ENCODE measurements at regions not wholly inside any gene's neighbourhood (a gene's known extent, or its start where the extent isn't known, plus 50 kb on each side); places are given as distances from the start of the nearest gene placed in this dataset.

- ATAC-seq (ENCODE audit: low read depth) (no peak), DNase-seq (no peak)
- H3K4me1 Mint-ChIP-seq: peaks cover 10% of the 10 kb centered on the region
- no peaks in the 10 kb centered on the region for H3K36me3 Mint-ChIP-seq
- peaks cover 6% of the 10 kb centered on the region for H3K9me3 Mint-ChIP-seq
- H3K4me3 Mint-ChIP-seq: no peak overlapping the region
- peaks cover 8% of the 10 kb centered on the region for H3K27me3 Mint-ChIP-seq
- H3K27ac Mint-ChIP-seq: no peak overlapping the region
- POLR2A ChIA-PET: no interaction called here
Observed at GRCh38 chr2:172181840-172182239, 79.1 kb upstream of the DLX2 start.

- H3K36me3 Mint-ChIP-seq: no peaks in the 10 kb centered on the region
- POLR2A ChIA-PET: no interaction called here
- ATAC-seq (ENCODE audit: low read depth) (no peak), DNase-seq (no peak)
- H3K9me3 Mint-ChIP-seq: peaks cover 6% of the 10 kb centered on the region
- no peak overlapping the region for H3K27ac Mint-ChIP-seq
- peaks cover 10% of the 10 kb centered on the region for H3K4me1 Mint-ChIP-seq
- H3K27me3 Mint-ChIP-seq: peaks cover 4% of the 10 kb centered on the region
- no peak overlapping the region for H3K4me3 Mint-ChIP-seq
Observed at GRCh38 chr2:172182624-172183023, 79.9 kb upstream of the DLX2 start.

GRCh38 chr2:172193331-172194089 is 90.8 kb upstream of the DLX2 start:
- ATAC-seq (ENCODE audit: low read depth) (no peak), DNase-seq (no peak)
- Mint-ChIP-seq H3K36me3 (peaks cover 13% of the 10 kb centered on the region), H3K9me3 (peaks cover 22% of the 10 kb centered on the region), H3K27me3 (peaks cover 8% of the 10 kb centered on the region), H3K4me1 (peaks cover 6% of the 10 kb centered on the region), H3K27ac (no peak overlapping the region), H3K4me3 (no peak overlapping the region)
- POLR2A ChIA-PET: no interaction called here

- H3K27me3 Mint-ChIP-seq: peaks cover 9% of the 10 kb centered on the region
- peaks cover 13% of the 10 kb centered on the region for H3K36me3 Mint-ChIP-seq
- H3K4me1 Mint-ChIP-seq: peaks cover 6% of the 10 kb centered on the region
- no peak for ATAC-seq (ENCODE audit: low read depth)
- DNase-seq: no peak
- no peak overlapping the region for H3K4me3 Mint-ChIP-seq
- H3K27ac Mint-ChIP-seq: no peak overlapping the region
- H3K9me3 Mint-ChIP-seq: peaks cover 25% of the 10 kb centered on the region
- POLR2A ChIA-PET: no interaction called here
Observed at GRCh38 chr2:172195836-172196376, 93.2 kb upstream of the DLX2 start.

- Mint-ChIP-seq H3K27ac (no peak overlapping the region), H3K9me3 (peaks cover 25% of the 10 kb centered on the region), H3K4me3 (no peak overlapping the region), H3K4me1 (peaks cover 6% of the 10 kb centered on the region), H3K36me3 (peaks cover 13% of the 10 kb centered on the region), H3K27me3 (peaks cover 9% of the 10 kb centered on the region)
- no peak for DNase-seq
- POLR2A ChIA-PET: no interaction called here
- ATAC-seq (ENCODE audit: low read depth): no peak
Observed at GRCh38 chr2:172196768-172197431, 94.2 kb upstream of the DLX2 start.

- POLR2A ChIA-PET: no interaction called here
- Mint-ChIP-seq H3K4me1 (peaks cover 6% of the 10 kb centered on the region), H3K27me3 (peaks cover 9% of the 10 kb centered on the region), H3K9me3 (peaks cover 23% of the 10 kb centered on the region), H3K36me3 (peaks cover 10% of the 10 kb centered on the region), H3K27ac (no peak overlapping the region), H3K4me3 (no peak overlapping the region)
- DNase-seq: no peak
- no peak for ATAC-seq (ENCODE audit: low read depth)
Observed at GRCh38 chr2:172198361-172198760, 95.7 kb upstream of the DLX2 start.

- ATAC-seq (ENCODE audit: low read depth): no peak
- peaks cover 9% of the 10 kb centered on the region for H3K27me3 Mint-ChIP-seq
- H3K9me3 Mint-ChIP-seq: peaks cover 20% of the 10 kb centered on the region
- no peak overlapping the region for H3K27ac Mint-ChIP-seq
- peaks cover 8% of the 10 kb centered on the region for H3K36me3 Mint-ChIP-seq
- peaks cover 6% of the 10 kb centered on the region for H3K4me1 Mint-ChIP-seq
- POLR2A ChIA-PET: no interaction called here
- no peak overlapping the region for H3K4me3 Mint-ChIP-seq
- no peak for DNase-seq
Observed at GRCh38 chr2:172198908-172199307, 96.2 kb upstream of the DLX2 start.

- no peak overlapping the region for H3K27ac Mint-ChIP-seq
- POLR2A ChIA-PET: no interaction called here
- DNase-seq: no peak
- peaks cover 7% of the 10 kb centered on the region for H3K36me3 Mint-ChIP-seq
- peaks cover 6% of the 10 kb centered on the region for H3K4me1 Mint-ChIP-seq
- H3K4me3 Mint-ChIP-seq: no peak overlapping the region
- no peak for ATAC-seq (ENCODE audit: low read depth)
- peaks cover 8% of the 10 kb centered on the region for H3K27me3 Mint-ChIP-seq
- peaks cover 12% of the 10 kb centered on the region for H3K9me3 Mint-ChIP-seq
Observed at GRCh38 chr2:172200495-172201085, 97.9 kb upstream of the DLX2 start.

GRCh38 chr2:172204309-172204708 is 101.6 kb upstream of the DLX2 start:
- DNase-seq (no peak), ATAC-seq (ENCODE audit: low read depth) (no peak)
- POLR2A ChIA-PET: interaction anchor here (0.7 kb wide), 1 partner anchor 102 kb away, joined by 4 read pairs; no protein-coding TSS in a partner anchor
- H3K4me3 Mint-ChIP-seq: no peak overlapping the region
- H3K27ac Mint-ChIP-seq: no peak overlapping the region
- peaks cover 4% of the 10 kb centered on the region for H3K27me3 Mint-ChIP-seq
- H3K36me3 Mint-ChIP-seq: no peaks in the 10 kb centered on the region
- no peaks in the 10 kb centered on the region for H3K4me1 Mint-ChIP-seq
- peaks cover 3% of the 10 kb centered on the region for H3K9me3 Mint-ChIP-seq

- Mint-ChIP-seq H3K27ac (no peak overlapping the region), H3K36me3 (no peaks in the 10 kb centered on the region), H3K9me3 (peaks cover 3% of the 10 kb centered on the region), H3K4me3 (no peak overlapping the region), H3K4me1 (no peaks in the 10 kb centered on the region), H3K27me3 (peaks cover 4% of the 10 kb centered on the region)
- POLR2A ChIA-PET: no interaction called here
- ATAC-seq (ENCODE audit: low read depth): no peak
- DNase-seq: no peak
Observed at GRCh38 chr2:172204762-172205161, 102.1 kb upstream of the DLX2 start.

GRCh38 chr2:172205292-172205691 is 102.6 kb upstream of the DLX2 start:
- POLR2A ChIA-PET: no interaction called here
- no peaks in the 10 kb centered on the region for H3K9me3 Mint-ChIP-seq
- no peak overlapping the region for H3K4me3 Mint-ChIP-seq
- DNase-seq: no peak
- H3K4me1 Mint-ChIP-seq: no peaks in the 10 kb centered on the region
- no peak overlapping the region for H3K27ac Mint-ChIP-seq
- ATAC-seq (ENCODE audit: low read depth): no peak
- H3K36me3 Mint-ChIP-seq: no peaks in the 10 kb centered on the region
- H3K27me3 Mint-ChIP-seq: peaks cover 5% of the 10 kb centered on the region

GRCh38 chr2:172207911-172208310 is 105.2 kb upstream of the DLX2 start:
- H3K36me3 Mint-ChIP-seq: no peaks in the 10 kb centered on the region
- no peaks in the 10 kb centered on the region for H3K9me3 Mint-ChIP-seq
- POLR2A ChIA-PET: interaction anchor here (0.5 kb wide), 1 partner anchor 41 kb away, joined by 3 read pairs; no protein-coding TSS in a partner anchor
- H3K27ac Mint-ChIP-seq: no peak overlapping the region
- ATAC-seq (ENCODE audit: low read depth) (no peak), DNase-seq (no peak)
- peaks cover 7% of the 10 kb centered on the region for H3K4me1 Mint-ChIP-seq
- H3K4me3 Mint-ChIP-seq: no peak overlapping the region
- peaks cover 4% of the 10 kb centered on the region for H3K27me3 Mint-ChIP-seq

GRCh38 chr2:172208791-172209325 is 106.2 kb upstream of the DLX2 start:
- ATAC-seq (ENCODE audit: low read depth) (no peak), DNase-seq (no peak)
- H3K4me1 Mint-ChIP-seq: peaks cover 13% of the 10 kb centered on the region
- POLR2A ChIA-PET: no interaction called here
- H3K36me3 Mint-ChIP-seq: no peaks in the 10 kb centered on the region
- no peak overlapping the region for H3K27ac Mint-ChIP-seq
- H3K4me3 Mint-ChIP-seq: no peak overlapping the region
- no peaks in the 10 kb centered on the region for H3K9me3 Mint-ChIP-seq
- H3K27me3 Mint-ChIP-seq: peaks cover 4% of the 10 kb centered on the region

Measured in activated naive CD8-positive, alpha-beta T cell treated with anti-CD3 and anti-CD28 coated beads, Interleukin-2, amount 10 ng/mL, durations not matched to agents 7 days and 5 days (primary cell).